GM19463 (cell line): ENCODE measurements at regions not wholly inside any gene's neighbourhood (a gene's known extent, or its start where the extent isn't known, plus 50 kb on each side); places are given as distances from the start of the nearest gene placed in this dataset.
"Not testable (repeated sequence)": the region's sequence is repeated elsewhere in the genome, so short reads cannot be mapped to it uniquely, and the experiment has no call there.

Experiments used
- ATAC-seq: cut with Tn5 transposase; IDR thresholded peaks from one replicate; pipeline ENCODE4 v1.9.1; 2021; ENCODE audit warnings: mild to moderate bottlenecking, moderate library complexity; ENCODE audit not compliant: unreplicated experiment

- ATAC-seq = no peak
Measured at GRCh38 chr6:150495126-150495525, 104.6 kb upstream of the PLEKHG1 start.

DNA sequence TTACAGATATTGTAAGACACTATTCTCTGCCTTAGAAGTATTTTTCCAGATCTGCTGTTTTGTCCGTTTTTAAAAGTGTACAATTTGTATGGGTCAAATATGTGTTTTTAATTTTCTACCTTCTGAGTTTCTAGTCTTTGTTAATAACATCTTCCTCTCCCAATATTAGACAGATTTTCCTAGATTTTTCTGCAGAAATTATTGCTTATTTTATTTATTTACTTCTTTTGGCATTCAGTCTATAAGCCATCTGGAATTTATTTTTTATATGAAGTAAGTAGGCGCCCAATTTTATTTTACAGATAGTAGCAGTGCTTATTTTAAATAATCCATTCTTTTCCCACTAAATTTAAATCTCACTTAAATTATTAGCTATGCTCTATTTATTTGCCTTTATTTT is 103.1 kb upstream of the PLEKHG1 start:
- no peak for ATAC-seq

DNA sequence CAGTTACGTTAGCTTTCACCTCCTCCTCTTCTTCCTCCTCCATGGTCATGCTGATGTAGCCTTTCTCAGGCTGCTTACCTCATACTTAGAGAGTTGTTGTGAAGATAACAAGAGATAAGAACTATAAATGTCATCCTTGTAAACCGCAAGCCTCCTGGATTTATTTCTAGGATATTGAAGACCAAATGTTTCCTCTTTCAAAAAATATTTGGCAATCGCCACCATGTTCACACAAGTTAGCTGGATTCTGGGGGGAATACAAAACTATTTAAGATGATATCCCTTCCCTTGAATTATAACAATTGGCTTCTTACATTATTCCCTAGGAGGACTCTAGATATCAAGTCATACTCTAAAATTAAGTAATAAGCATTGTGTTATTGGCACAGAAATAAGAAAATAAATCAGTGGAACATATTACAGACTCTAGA is 99.8 kb upstream of the PLEKHG1 start:
- no peak for ATAC-seq

GRCh38 chr6:150500568-150500967 is 99.1 kb upstream of the PLEKHG1 start:
- not testable (repeated sequence) for ATAC-seq

- no peak for ATAC-seq
Measured at GRCh38 chr6:150503041-150503440, 96.6 kb upstream of the PLEKHG1 start.

- no peak for ATAC-seq
Measured at GRCh38 chr6:150503586-150504339, 95.9 kb upstream of the PLEKHG1 start.

DNA sequence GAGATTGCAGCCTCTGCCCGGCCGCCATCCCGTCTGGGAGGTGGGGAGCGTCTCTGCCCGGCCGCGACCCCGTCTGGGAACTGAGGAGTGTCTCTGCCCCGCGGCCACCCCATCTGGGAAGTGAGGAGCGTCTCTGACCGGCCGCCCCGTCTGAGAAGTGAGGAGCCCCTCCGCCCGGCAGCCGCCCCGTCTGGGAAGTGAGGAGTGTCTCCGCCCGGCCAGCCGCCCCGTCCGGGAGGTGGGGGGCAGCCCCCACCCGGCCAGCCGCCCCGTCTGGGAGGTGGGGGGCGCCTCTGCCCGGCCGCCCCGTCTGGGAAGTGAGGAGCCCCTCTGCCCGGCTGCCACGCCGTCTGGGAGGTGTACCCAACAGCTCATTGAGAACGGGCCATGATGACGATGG is 92.3 kb upstream of the PLEKHG1 start:
- not testable (repeated sequence) for ATAC-seq

GRCh38 chr6:150510576-150510975 is 89.1 kb upstream of the PLEKHG1 start:
- no peak for ATAC-seq

DNA sequence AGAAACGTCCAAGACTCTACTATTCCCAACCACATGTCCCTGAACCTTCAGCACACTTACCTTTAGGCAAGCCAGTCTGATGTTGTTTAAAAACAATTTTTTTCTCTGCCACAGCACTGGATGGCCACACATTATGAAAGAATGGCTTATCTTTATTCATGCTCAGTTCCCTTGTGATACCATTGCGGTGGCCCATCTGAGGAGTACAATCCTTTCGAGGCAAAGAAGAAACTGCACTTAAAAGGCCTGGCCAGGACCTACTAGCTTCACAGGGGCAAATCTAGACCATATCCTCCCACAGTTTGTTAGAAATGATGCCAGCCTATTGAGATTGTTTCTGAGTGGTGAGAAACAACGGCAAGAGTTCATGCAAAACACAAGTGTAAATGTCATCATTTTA is 88.4 kb upstream of the PLEKHG1 start:
- ATAC-seq = no peak

GRCh38 chr6:150514806-150515380 is 84.8 kb upstream of the PLEKHG1 start:
- ATAC-seq = no peak

DNA sequence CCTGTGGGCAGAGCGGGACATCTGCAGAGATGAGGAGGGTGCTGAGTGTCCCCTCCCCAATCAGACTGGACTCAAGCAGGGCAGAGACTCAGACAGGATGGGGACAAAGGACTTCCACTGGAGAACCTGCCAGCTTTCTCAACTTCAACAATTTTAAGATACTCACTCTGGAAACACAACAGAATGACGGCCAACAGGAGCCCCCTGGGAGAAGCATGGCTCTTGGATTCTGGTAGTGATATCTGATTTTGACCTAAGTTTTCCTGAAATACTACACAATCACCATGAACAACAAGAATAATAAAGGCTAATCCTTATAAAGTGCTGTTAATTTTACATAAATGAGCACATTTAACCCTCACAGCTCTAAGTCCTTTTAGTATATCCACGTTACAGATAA is 83.5 kb upstream of the PLEKHG1 start:
- ATAC-seq = no peak

GRCh38 chr6:150517175-150517574 is 82.5 kb upstream of the PLEKHG1 start:
- ATAC-seq = no peak

DNA sequence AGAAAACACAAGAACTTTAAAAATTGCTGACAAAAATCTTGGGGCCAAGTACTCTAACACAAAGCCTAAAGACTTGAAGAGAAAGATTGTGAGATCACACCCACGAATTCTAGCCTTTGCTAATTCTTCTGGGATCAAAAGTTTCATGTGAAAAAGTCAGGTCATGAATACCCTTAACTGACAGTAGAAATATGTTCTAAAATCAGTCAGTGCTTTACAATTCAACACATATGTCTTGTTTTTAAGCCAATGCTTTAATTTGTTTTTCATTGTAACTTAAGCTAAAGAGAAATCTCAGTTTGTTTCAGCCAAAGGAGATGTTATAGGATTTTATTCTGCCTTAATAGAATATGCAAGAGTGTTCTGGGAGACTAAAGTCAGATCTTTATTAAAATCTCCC is 78.2 kb upstream of the PLEKHG1 start:
- no peak for ATAC-seq

GRCh38 chr6:150523216-150523615 is 76.5 kb upstream of the PLEKHG1 start:
- not testable (repeated sequence) for ATAC-seq

DNA sequence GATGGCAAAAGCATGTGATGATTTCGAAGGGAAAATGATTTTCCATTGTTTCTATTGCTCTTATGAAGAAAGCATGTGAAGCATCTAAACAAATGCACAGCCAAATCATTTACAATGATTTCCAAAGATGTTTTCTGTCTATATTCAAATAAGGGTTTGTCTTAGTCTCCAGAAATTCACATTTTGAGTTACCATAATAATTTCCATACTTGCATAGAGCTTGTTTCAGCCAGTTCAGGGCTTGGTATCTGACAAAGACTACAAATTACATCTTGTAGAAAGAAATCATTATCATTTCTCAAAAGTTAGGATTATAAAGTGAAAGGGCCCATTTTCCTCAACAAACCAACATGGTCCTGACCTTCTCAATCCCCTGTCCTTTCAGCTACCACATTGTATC is 74.4 kb upstream of the PLEKHG1 start:
- ATAC-seq = no peak

GRCh38 chr6:150527100-150527499 is 72.6 kb upstream of the PLEKHG1 start:
- ATAC-seq = no peak

GRCh38 chr6:150528648-150529285 is 70.9 kb upstream of the PLEKHG1 start:
- ATAC-seq = peak; percentile 98

DNA sequence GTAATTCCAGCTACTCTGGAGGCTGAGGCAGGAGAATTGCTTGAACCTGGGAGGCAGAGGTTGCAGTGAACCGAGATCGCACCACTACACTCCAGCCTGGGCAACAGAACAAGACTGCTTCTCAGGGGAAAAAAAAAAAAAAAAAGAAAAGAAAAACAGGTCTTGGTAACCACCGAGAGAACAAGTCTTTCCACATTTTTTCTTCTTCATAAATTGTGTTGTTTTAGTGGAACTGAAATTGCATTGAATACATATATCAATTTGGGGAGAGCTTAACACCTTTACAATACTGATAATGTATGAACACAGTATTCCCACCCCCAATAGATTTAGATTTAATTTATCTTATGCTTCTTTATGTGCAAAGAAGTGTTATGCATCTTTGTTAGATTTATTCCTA is 70.0 kb upstream of the PLEKHG1 start:
- ATAC-seq = no peak

GRCh38 chr6:150531957-150532356 is 67.7 kb upstream of the PLEKHG1 start:
- ATAC-seq = no peak

DNA sequence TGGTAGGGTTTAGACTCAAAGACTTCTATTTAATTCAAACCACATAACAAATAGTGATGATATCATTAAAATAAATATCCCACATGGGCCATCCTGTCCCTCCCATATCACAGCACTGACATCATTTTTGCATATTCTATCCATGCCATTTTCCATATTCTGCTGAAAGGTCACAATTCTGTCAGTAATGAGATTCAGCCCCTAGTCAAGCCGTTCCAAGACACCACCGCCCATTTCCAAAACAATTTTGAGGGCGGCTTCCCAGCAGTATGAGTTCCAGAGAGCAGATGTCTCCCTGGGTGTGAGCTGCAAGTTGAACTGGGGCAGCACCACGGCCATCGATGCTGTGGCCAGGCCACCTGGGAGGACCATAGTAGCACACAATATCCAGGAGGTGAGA is 65.1 kb upstream of the PLEKHG1 start:
- ATAC-seq = no peak

DNA sequence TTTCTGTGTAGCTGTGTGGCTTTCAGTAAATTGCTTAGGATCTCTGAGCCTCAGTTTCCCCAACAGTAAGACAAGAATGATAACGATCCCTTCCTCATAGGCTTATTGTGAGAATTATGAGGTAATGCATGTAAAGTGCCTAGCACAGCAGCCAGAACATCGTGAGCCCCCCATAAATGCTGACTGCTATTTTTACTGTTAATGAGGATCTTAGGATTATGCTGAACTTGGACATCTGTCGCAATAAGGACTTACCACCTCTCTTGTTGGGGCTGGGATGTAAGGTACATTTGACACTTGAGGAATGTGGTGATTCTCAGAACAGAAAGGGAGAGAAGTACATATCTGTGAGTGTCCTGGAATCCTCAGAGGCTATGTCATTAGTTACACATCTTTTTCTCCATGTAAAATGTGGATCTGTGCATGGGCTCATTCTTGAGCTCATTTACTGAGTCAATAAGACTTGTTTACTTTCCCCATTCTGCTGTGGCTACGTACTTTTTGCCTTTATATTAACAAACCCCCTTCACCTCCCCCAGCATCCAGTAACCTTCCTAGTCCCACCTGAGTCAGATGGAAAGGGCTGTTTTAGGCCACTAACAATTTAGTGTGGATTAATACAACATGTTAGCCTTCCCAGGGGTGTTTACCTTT is 64.4 kb upstream of the PLEKHG1 start:
- ATAC-seq = no peak

- no peak for ATAC-seq
Measured at GRCh38 chr6:150535818-150536220, 63.9 kb upstream of the PLEKHG1 start.
